Astrocyte (in vitro differentiated cells and primary cell): ENCODE measurements at regions not wholly inside any gene's neighbourhood (a gene's known extent, or its start where the extent isn't known, plus 50 kb on each side); places are given as distances from the start of the nearest gene placed in this dataset.

Source experiments
- CTCF ChIP-seq: IDR thresholded peaks from 2 replicates; pipeline ENCODE4 v1.5.1; 2011; ENCODE audit warnings: low read depth, mild to moderate bottlenecking, inconsistent platforms, low read length, moderate library complexity; ENCODE audit not compliant: insufficient read depth
- EZH2 ChIP-seq: IDR thresholded peaks from 2 replicates; pipeline ENCODE4 v1.6.1; 2012; ENCODE audit warnings: mild to moderate bottlenecking, low read length, inconsistent platforms; ENCODE audit not compliant: insufficient read depth

- TF ChIP-seq CTCF, result no peak
- no peak for TF ChIP-seq EZH2
Observed at GRCh38 chr5:117743337-117743736, 1168.7 kb upstream of the SEMA6A start.
